HCT116 (cell line): ENCODE measurements at regions not wholly inside any gene's neighbourhood (a gene's known extent, or its start where the extent isn't known, plus 50 kb on each side); places are given as distances from the start of the nearest gene placed in this dataset.

Source experiments
- ATAC-seq: fragments of 200-7000 bp; cut with Tn5 transposase; 2 replicates; pipeline ENCODE4 v1.9.1; 2020; ENCODE audit warnings: mild to moderate bottlenecking, moderate library complexity
- BruUV-seq: library from RNA; stranded (reverse); fragments of 400-500 nt; replicated peaks from 2 replicates; lab custom pipeline; 2021; lab: Mats Ljungman, UMichigan
- CTCF ChIA-PET: fragments of 300-600 bp; sonication (Branson Sonifier 250); formaldehyde crosslinking; loops from one replicate; lab custom pipeline; 2021; ENCODE audit warnings: antibody characterized with exemption; lab: Charles Lee
- POLR2A ChIA-PET: fragments of 300-600, 350-600 bp; sonication (Branson Sonifier 250); formaldehyde crosslinking; loops from one replicate; lab custom pipeline; 2021; ENCODE audit warnings: antibody characterized with exemption; lab: Charles Lee
- RAD21 ChIA-PET, 2 experiments: fragments of 300-600 bp; sonication (Branson Sonifier 250); formaldehyde crosslinking; loops; one replicate each; lab custom pipeline; 2023; ENCODE audit warnings: low total read pairs in 2 of 2; ENCODE audit not compliant: uncharacterized antibody in 2 of 2, unreplicated experiment in 2 of 2, low non-redundant PET in 1 of 2; lab: Charles Lee
- DNase-seq: peaks from one replicate; pipeline ENCODE4 v3.0.0-alpha.2; 2010; ENCODE audit warnings: low read depth, low spot score
- H2AFZ ChIP-seq: fragments of 200-600 bp; shearing (Covaris generic), sonication (generic); 2 replicates; pipeline ENCODE4 v1.6.1; 2017; ENCODE audit warnings: low read depth, mixed run types, mixed read lengths, antibody characterized with exemption, low read length; ENCODE audit not compliant: poor library complexity, severe bottlenecking
- H3K27ac ChIP-seq: 2 replicates; pipeline ENCODE4 v1.5.1; 2012; ENCODE audit warnings: low read depth, low read length
- H3K27me3 ChIP-seq: fragments of 200-600 bp; sonication (generic); 2 replicates; pipeline ENCODE4 v1.6.1; 2016; ENCODE audit warnings: mixed run types, low read length, mixed read lengths; ENCODE audit not compliant: insufficient read depth
- H3K36me3 ChIP-seq, 2 experiments: fragments of 200-500 bp in 1 of 2; fragments of 200-600 bp in 1 of 2; sonication (Bioruptor generic) in 1 of 2; sonication (generic) in 1 of 2; 2 replicates each; pipeline versions ENCODE4 v1.5.1 to v1.6.1; 2014 to 2016; ENCODE audit warnings: low read length in 2 of 2, inconsistent platforms in 1 of 2, mixed read lengths in 1 of 2, mixed run types in 1 of 2; ENCODE audit not compliant: insufficient read depth in 2 of 2, control insufficient read depth in 1 of 2
- H3K4me1 ChIP-seq, 2 experiments: fragments of 200-600 bp in 1 of 2; sonication (generic) in 1 of 2; 2 replicates each; pipeline versions ENCODE4 v1.5.1 to v1.6.1; 2012 to 2017; ENCODE audit warnings: low read length in 2 of 2, inconsistent platforms in 1 of 2, mild to moderate bottlenecking in 1 of 2, mixed read lengths in 1 of 2, mixed run types in 1 of 2, moderate library complexity in 1 of 2; ENCODE audit not compliant: insufficient read depth in 2 of 2, control insufficient read depth in 1 of 2
- H3K4me2 ChIP-seq: fragments of 200-600 bp; sonication (generic); 2 replicates; pipeline ENCODE4 v1.6.1; 2017; ENCODE audit warnings: mixed run types, low read length, mixed read lengths
- H3K4me3 ChIP-seq, 2 experiments: fragments of 200-600 bp in 1 of 2; sonication (generic) in 1 of 2; replicated peaks in 1 of 2; 2 replicates each; pipeline ENCODE4 v1.5.1; 2011 to 2016; ENCODE audit warnings: low read length in 2 of 2, control low read depth in 1 of 2, low read depth in 1 of 2, mild to moderate bottlenecking in 1 of 2, mixed read lengths in 1 of 2, mixed run types in 1 of 2
- H3K79me2 ChIP-seq: fragments of 200-600 bp; sonication (generic); 2 replicates; pipeline ENCODE4 v1.6.1; 2017; ENCODE audit warnings: mild to moderate bottlenecking, mixed run types, low read length, moderate library complexity, mixed read lengths; ENCODE audit not compliant: insufficient read depth
- H3K9ac ChIP-seq: fragments of 200-600 bp; sonication (generic); 2 replicates; pipeline ENCODE4 v1.6.1; 2016; ENCODE audit warnings: low read length, mixed read lengths
- H3K9me2 ChIP-seq: fragments of 200-600 bp; sonication (generic), shearing (Covaris generic); 2 replicates; pipeline ENCODE4 v1.6.1; 2017; ENCODE audit warnings: mixed run types, mild to moderate bottlenecking, moderate library complexity; ENCODE audit not compliant: insufficient read depth
- H3K9me3 ChIP-seq, 2 experiments: fragments of 200-500 bp in 1 of 2; fragments of 200-600 bp in 1 of 2; sonication (Bioruptor generic) in 1 of 2; sonication (generic) in 1 of 2; 2 replicates each; pipeline ENCODE4 v1.6.1; 2014 to 2017; ENCODE audit warnings: low read length in 2 of 2, mixed read lengths in 2 of 2, inconsistent platforms in 1 of 2, low read depth in 1 of 2, mild to moderate bottlenecking in 1 of 2, mixed run types in 1 of 2, moderate library complexity in 1 of 2; ENCODE audit not compliant: control insufficient read depth in 1 of 2, insufficient read depth in 1 of 2
- H4K20me1 ChIP-seq: fragments of 200-600 bp; sonication (generic), shearing (Covaris generic); 2 replicates; pipeline ENCODE4 v1.6.1; 2017; ENCODE audit warnings: mixed run types, mild to moderate bottlenecking, moderate library complexity; ENCODE audit not compliant: insufficient read depth
- CEBPB ChIP-seq: IDR thresholded peaks from 2 replicates; pipeline ENCODE4 v1.6.1; 2012; ENCODE audit warnings: low read depth
- EZH2 ChIP-seq: fragments of 200-600 bp; sonication (generic); IDR thresholded peaks from 2 replicates; pipeline ENCODE4 v1.6.1; 2017; ENCODE audit warnings: antibody characterized with exemption, mixed run types
- FOSL1 ChIP-seq: IDR thresholded peaks from 2 replicates; pipeline ENCODE4 v1.6.1; 2012; ENCODE audit warnings: low read depth
- POLR2A ChIP-seq: IDR thresholded peaks from 2 replicates; pipeline ENCODE4 v1.7.0; 2011; ENCODE audit warnings: borderline replicate concordance; ENCODE audit not compliant: insufficient read depth, insufficient read length; ENCODE audit errors: extremely low read depth
- YY1 ChIP-seq: IDR thresholded peaks from 2 replicates; pipeline ENCODE4 v1.6.1; 2011; ENCODE audit warnings: low read length, low read depth, moderate library complexity, mild to moderate bottlenecking; ENCODE audit not compliant: insufficient replicate concordance; ENCODE audit errors: extremely low read depth
- intact Hi-C: fragments of 100-400 bp; cut with micrococcal nuclease; formaldehyde crosslinking; loops from 2 replicates; pipeline ENCODE4 v1.10.0; 2022
- TF ChIP-seq, protein P1 (sequence below): IDR thresholded peaks from 2 replicates; pipeline ENCODE4 v1.6.1; 2012; ENCODE audit warnings: low read depth
- TF ChIP-seq, protein P2 (sequence below), 3 experiments: fragments of 200-600 bp in 1 of 3; sonication (generic) in 1 of 3; IDR thresholded peaks in 2 of 3; conservative IDR thresholded peaks in 1 of 3; 2 replicates each; pipeline ENCODE4 v1.5.1; 2012 to 2017; ENCODE audit warnings: low read depth in 2 of 3, low read length in 2 of 3, antibody characterized with exemption in 1 of 3, borderline replicate concordance in 1 of 3, control low read depth in 1 of 3, mild to moderate bottlenecking in 1 of 3, mixed read lengths in 1 of 3, mixed run types in 1 of 3, moderate library complexity in 1 of 3; ENCODE audit not compliant: insufficient read depth in 1 of 3
- TF ChIP-seq, protein P3 (sequence below): IDR thresholded peaks from 2 replicates; pipeline ENCODE4 v1.6.1; 2011; ENCODE audit warnings: mild to moderate bottlenecking, low read length, moderate library complexity; ENCODE audit not compliant: insufficient replicate concordance; ENCODE audit errors: extremely low read depth

DNA sequence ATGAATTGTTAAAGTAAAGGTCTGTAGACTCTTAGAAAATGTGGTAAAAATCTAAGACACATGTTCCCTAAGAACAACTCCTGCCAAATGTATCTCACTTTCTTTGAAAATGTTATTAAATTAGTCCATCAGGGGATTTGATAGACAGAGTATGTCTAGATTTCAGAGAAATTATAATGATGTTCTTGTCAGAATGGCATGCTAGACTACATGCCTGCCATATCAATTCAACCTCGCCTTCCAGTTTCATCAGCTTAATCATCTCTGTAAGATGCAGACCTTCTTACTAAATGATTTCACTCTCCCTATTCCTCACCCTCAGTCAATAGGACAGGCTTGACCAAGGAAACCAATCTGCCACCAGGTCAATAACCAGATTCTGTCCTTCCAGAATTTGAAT, 368.4 kb downstream of the TXNL1 start:
- Histone ChIP-seq H3K79me2 (no peaks in the 10 kb centered on the region), H3K4me3 (no peak overlapping the region), H3K9me2 (no peaks in the 10 kb centered on the region), H4K20me1 (no peaks in the 10 kb centered on the region), H3K4me2 (no peak overlapping the region), H3K36me3 (no peaks in the 10 kb centered on the region), H3K4me1 (no peaks in the 10 kb centered on the region), H3K9ac (no peak overlapping the region), H3K27me3 (no peaks in the 10 kb centered on the region), H3K9me3 (peaks cover under 1 to 19% of the 10 kb centered on the region in 2 experiments; a peak in 2 of 4 replicates), H3K27ac (no peak overlapping the region), H2AFZ (no peak overlapping the region)
- RAD21 ChIA-PET: no interaction called here
- TF ChIP-seq CEBPB (no peak), POLR2A (no peak), YY1 (no peak), FOSL1 (no peak), EZH2 (no peak)
- TF ChIP-seq, protein P1, sequence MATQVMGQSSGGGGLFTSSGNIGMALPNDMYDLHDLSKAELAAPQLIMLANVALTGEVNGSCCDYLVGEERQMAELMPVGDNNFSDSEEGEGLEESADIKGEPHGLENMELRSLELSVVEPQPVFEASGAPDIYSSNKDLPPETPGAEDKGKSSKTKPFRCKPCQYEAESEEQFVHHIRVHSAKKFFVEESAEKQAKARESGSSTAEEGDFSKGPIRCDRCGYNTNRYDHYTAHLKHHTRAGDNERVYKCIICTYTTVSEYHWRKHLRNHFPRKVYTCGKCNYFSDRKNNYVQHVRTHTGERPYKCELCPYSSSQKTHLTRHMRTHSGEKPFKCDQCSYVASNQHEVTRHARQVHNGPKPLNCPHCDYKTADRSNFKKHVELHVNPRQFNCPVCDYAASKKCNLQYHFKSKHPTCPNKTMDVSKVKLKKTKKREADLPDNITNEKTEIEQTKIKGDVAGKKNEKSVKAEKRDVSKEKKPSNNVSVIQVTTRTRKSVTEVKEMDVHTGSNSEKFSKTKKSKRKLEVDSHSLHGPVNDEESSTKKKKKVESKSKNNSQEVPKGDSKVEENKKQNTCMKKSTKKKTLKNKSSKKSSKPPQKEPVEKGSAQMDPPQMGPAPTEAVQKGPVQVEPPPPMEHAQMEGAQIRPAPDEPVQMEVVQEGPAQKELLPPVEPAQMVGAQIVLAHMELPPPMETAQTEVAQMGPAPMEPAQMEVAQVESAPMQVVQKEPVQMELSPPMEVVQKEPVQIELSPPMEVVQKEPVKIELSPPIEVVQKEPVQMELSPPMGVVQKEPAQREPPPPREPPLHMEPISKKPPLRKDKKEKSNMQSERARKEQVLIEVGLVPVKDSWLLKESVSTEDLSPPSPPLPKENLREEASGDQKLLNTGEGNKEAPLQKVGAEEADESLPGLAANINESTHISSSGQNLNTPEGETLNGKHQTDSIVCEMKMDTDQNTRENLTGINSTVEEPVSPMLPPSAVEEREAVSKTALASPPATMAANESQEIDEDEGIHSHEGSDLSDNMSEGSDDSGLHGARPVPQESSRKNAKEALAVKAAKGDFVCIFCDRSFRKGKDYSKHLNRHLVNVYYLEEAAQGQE: no peak
- TF ChIP-seq, protein P2, sequence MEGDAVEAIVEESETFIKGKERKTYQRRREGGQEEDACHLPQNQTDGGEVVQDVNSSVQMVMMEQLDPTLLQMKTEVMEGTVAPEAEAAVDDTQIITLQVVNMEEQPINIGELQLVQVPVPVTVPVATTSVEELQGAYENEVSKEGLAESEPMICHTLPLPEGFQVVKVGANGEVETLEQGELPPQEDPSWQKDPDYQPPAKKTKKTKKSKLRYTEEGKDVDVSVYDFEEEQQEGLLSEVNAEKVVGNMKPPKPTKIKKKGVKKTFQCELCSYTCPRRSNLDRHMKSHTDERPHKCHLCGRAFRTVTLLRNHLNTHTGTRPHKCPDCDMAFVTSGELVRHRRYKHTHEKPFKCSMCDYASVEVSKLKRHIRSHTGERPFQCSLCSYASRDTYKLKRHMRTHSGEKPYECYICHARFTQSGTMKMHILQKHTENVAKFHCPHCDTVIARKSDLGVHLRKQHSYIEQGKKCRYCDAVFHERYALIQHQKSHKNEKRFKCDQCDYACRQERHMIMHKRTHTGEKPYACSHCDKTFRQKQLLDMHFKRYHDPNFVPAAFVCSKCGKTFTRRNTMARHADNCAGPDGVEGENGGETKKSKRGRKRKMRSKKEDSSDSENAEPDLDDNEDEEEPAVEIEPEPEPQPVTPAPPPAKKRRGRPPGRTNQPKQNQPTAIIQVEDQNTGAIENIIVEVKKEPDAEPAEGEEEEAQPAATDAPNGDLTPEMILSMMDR (IDR thresholded peaks at IDR 0.05 in 2 of 3, conservative IDR thresholded peaks at IDR 0.05 in 1 of 3; ENCODE audit: borderline replicate concordance in 1 of 3, insufficient read depth in 1 of 3, low read depth in 2 of 3, low read length in 2 of 3): no peak
- TF ChIP-seq, protein P3, sequence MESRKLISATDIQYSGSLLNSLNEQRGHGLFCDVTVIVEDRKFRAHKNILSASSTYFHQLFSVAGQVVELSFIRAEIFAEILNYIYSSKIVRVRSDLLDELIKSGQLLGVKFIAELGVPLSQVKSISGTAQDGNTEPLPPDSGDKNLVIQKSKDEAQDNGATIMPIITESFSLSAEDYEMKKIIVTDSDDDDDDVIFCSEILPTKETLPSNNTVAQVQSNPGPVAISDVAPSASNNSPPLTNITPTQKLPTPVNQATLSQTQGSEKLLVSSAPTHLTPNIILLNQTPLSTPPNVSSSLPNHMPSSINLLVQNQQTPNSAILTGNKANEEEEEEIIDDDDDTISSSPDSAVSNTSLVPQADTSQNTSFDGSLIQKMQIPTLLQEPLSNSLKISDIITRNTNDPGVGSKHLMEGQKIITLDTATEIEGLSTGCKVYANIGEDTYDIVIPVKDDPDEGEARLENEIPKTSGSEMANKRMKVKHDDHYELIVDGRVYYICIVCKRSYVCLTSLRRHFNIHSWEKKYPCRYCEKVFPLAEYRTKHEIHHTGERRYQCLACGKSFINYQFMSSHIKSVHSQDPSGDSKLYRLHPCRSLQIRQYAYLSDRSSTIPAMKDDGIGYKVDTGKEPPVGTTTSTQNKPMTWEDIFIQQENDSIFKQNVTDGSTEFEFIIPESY: no peak
- CTCF ChIA-PET: no interaction called here
- DNase-seq: no peak
- no TSS peak for BruUV-seq
- no peak for ATAC-seq
- POLR2A ChIA-PET: no interaction called here
- intact Hi-C loops: no loop called here
